Esophagus muscularis mucosa (tissue), 4 donors: ENCODE measurements at regions not wholly inside any gene's neighbourhood (a gene's known extent, or its start where the extent isn't known, plus 50 kb on each side); places are given as distances from the start of the nearest gene placed in this dataset.
A peak's percentile ranks its signal among the peaks of the same experiment; 100 is the strongest.

Source experiments
- DNase-seq: peaks from one replicate; pipeline ENCODE4 v3.0.0-alpha.2; 2017; ENCODE audit errors: extremely low spot score
- H3K27ac ChIP-seq, 4 donors: fragments of 200-600 bp; sonication (generic); replicated peaks in 1 of 4; 1 replicate in 3 of 4; 2 replicates in 1 of 4; pipeline ENCODE4 v1.5.1; 2016 to 2019; ENCODE audit warnings: mild to moderate bottlenecking in 1 of 4
- H3K27me3 ChIP-seq, 4 donors: fragments of 200-600 bp; sonication (generic); one replicate each; pipeline versions ENCODE4 v1.5.1 to v1.6.0; 2016 to 2019
- H3K36me3 ChIP-seq, 4 donors: fragments of 200-600 bp; sonication (generic); one replicate each; pipeline ENCODE4 v1.5.1; 2016 to 2019
- H3K4me1 ChIP-seq, 4 donors: fragments of 200-600 bp; sonication (generic); one replicate each; pipeline ENCODE4 v1.5.1; 2016 to 2019
- H3K4me3 ChIP-seq, 4 donors: fragments of 200-600 bp; sonication (generic); 1 replicate in 2 of 4; 2 replicates in 2 of 4; pipeline ENCODE4 v1.5.1; 2016 to 2019; ENCODE audit warnings: mild to moderate bottlenecking in 4 of 4, moderate library complexity in 1 of 4
- H3K9me3 ChIP-seq, 4 donors: fragments of 200-600 bp; sonication (generic); 1 replicate in 3 of 4; 2 replicates in 1 of 4; pipeline ENCODE4 v1.5.1; 2016 to 2019
- EP300 ChIP-seq: sonication (generic); formaldehyde crosslinking; IDR thresholded peaks from one replicate; pipeline ENCODE4 v1.6.1; 2017; ENCODE audit warnings: antibody characterized with exemption
- POLR2A ChIP-seq: fragments of 450-650 bp; IDR thresholded peaks from one replicate; pipeline ENCODE4 v1.6.1; 2017; ENCODE audit warnings: antibody characterized with exemption, moderate library complexity, mild to moderate bottlenecking, low read depth
- POLR2AphosphoS5 ChIP-seq, 2 donors: sonication (generic); formaldehyde crosslinking; IDR thresholded peaks; one replicate each; pipeline ENCODE4 v1.6.1; 2017; ENCODE audit warnings: antibody characterized with exemption in 2 of 2
- WGBS: methylation state at CpG from one replicate; pipeline ENCODE4 v1.1.5; 2018; 5-methylcytosine and 5-hydroxymethylcytosine counted together
- intact Hi-C: fragments of 100-400 bp; cut with DNase I; formaldehyde crosslinking; loops from one replicate; pipeline ENCODE4 v1.15.1; 2023
- TF ChIP-seq, protein P1 (sequence below), 3 experiments: fragments of 200-600 bp in 2 of 3; fragments of 450-650 bp in 1 of 3; sonication (generic) in 2 of 3; IDR thresholded peaks; one replicate each; pipeline ENCODE4 v1.5.1; 2017 to 2019; ENCODE audit warnings: antibody characterized with exemption in 3 of 3, mild to moderate bottlenecking in 2 of 3, moderate library complexity in 1 of 3

DNA sequence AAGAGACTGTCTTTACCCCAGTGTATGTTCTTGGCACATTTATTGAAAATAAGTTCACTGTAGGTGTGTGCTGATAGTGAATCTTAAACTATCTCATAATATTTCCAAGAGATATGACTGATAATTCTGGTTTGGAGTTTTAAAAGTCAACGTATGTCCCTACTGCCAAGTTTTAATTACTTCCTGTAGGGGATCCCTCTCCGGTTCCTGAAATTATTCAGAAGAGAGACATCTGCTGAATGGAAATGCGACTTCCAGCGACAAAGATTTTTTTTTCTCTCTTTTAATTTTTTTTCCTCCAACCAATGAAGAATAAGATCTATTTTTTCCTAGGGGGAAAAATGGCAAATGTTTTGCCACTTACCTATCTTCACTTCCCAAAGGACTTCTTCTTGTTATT is 498.9 kb upstream of the TGFBR2 start:
- H3K36me3 ChIP-seq, result no peaks in the 10 kb centered on the region
- DNase-seq, result no peak
- TF ChIP-seq EP300 (no peak), POLR2A (no peak), POLR2AphosphoS5 (IDR thresholded peaks at IDR 0.05) (no peak)
- TF ChIP-seq, protein P1, sequence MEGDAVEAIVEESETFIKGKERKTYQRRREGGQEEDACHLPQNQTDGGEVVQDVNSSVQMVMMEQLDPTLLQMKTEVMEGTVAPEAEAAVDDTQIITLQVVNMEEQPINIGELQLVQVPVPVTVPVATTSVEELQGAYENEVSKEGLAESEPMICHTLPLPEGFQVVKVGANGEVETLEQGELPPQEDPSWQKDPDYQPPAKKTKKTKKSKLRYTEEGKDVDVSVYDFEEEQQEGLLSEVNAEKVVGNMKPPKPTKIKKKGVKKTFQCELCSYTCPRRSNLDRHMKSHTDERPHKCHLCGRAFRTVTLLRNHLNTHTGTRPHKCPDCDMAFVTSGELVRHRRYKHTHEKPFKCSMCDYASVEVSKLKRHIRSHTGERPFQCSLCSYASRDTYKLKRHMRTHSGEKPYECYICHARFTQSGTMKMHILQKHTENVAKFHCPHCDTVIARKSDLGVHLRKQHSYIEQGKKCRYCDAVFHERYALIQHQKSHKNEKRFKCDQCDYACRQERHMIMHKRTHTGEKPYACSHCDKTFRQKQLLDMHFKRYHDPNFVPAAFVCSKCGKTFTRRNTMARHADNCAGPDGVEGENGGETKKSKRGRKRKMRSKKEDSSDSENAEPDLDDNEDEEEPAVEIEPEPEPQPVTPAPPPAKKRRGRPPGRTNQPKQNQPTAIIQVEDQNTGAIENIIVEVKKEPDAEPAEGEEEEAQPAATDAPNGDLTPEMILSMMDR (IDR thresholded peaks at IDR 0.05), result no peak
- intact Hi-C loops, result no loop called here
- H3K9me3 ChIP-seq, result no peaks in the 10 kb centered on the region
- H3K27ac ChIP-seq, result no peak overlapping the region
- H3K4me1 ChIP-seq, result peaks cover 0 to 2% (median under 1%) of the 10 kb centered on the region in 4 donors
- H3K4me3 ChIP-seq, result no peak overlapping the region
- H3K27me3 ChIP-seq, result no peaks in the 10 kb centered on the region
- WGBS, result 75% methylated on average over 4 of the region's 4 CpGs

DNA sequence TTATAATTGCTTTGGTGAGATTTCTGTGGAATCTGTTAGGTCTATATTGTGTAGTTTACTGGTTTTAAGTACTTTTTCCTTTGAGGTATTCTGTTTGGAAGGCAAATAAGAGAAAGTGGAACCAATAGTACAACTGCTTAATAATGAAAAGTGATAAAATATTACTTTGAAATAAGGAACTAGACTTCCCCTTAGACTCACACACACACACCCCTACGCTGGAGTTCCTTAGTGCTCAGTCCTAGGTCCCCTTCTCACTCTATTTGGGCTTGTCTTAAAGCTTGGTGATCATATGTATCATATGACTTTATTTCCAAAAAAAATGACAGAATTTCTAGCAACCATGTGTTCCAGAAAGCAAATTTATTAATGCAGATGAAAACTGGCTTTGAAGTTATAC is 494.0 kb upstream of the TGFBR2 start:
- intact Hi-C loops, result loop anchor here (2.0 to 10.0 kb wide), 6 partner anchors 70 to 640 kb away; partner anchors contain the start of gene TGFBR2
- no peaks in the 10 kb centered on the region for H3K36me3 ChIP-seq
- TF ChIP-seq POLR2A (no peak), POLR2AphosphoS5 (IDR thresholded peaks at IDR 0.05) (no peak), EP300 (no peak)
- TF ChIP-seq, protein P1 (IDR thresholded peaks at IDR 0.05), result no peak
- peaks cover 10 to 24% (median 20%) of the 10 kb centered on the region in 4 donors for H3K4me1 ChIP-seq
- H3K4me3 ChIP-seq, result no peak overlapping the region
- no peaks in the 10 kb centered on the region for H3K9me3 ChIP-seq
- no peaks in the 10 kb centered on the region for H3K27me3 ChIP-seq
- no peak overlapping the region for H3K27ac ChIP-seq
- no peak for DNase-seq
- WGBS, result 71% methylated on average over 1 of the region's 1 CpG

DNA sequence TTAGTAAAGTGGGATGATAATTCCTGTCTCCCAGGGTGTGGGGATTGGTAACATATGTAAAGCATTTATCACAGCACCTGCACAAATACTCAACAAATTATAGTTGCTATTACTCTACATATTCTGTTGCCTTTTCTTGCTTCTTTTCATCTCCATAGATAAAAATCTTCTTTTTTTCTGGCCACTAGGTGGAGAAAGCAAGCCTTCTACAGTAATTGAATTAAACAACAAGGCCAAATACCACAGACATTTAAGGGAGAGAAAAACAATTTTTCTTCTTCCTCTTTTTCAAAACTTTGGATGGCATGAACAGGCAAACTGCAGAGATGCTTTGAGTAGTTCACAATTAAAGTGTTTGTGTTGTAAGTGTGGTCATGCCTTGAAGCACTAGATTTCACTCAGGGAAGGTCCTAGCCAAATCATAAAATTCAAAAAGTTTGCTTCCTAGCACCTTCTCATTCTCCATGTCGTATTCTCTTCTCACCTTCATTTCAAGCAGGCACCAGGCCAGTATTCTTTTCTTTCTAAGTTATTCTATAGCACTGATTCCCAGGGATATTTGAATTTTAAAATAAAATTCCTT is 493.4 kb upstream of the TGFBR2 start:
- Histone ChIP-seq H3K27me3 (no peaks in the 10 kb centered on the region), H3K4me1 (peaks cover 10 to 24% (median 20%) of the 10 kb centered on the region in 4 donors), H3K36me3 (no peaks in the 10 kb centered on the region), H3K4me3 (no peak overlapping the region), H3K9me3 (no peaks in the 10 kb centered on the region), H3K27ac (peak overlapping the region in 1 of 4 donors; percentile 15)
- DNase-seq, result no peak
- TF ChIP-seq, protein P1 (IDR thresholded peaks at IDR 0.05), result peak; percentile 68 to 70 (median 69)
- no peak for TF ChIP-seq POLR2AphosphoS5 (IDR thresholded peaks at IDR 0.05)
- 24% methylated on average over 1 of the region's 1 CpG for WGBS
- intact Hi-C loops, result loop anchor here (2.0 to 10.0 kb wide), 6 partner anchors 71 to 639 kb away; partner anchors contain the start of gene TGFBR2

DNA sequence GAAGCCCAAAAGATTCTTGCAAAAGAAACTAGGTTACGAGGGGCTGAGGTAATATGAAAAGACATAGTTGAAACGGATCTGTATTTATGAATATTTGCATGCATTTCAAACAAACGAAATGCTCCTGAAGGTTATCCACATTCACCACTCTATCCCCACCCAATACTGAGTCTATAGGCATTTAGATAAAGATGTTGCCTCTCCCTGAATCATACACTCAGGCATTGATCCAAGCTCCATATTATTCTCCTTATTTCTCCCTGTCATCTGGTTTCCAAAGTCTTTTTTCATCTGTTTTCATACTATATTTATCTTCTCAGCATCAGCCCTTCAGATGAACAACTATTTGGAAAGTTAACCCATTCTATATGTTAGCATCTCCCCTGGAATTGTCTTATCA is 492.5 kb upstream of the TGFBR2 start:
- peaks cover 10 to 24% (median 20%) of the 10 kb centered on the region in 4 donors for H3K4me1 ChIP-seq
- no peak for DNase-seq
- H3K4me3 ChIP-seq, result no peak overlapping the region
- WGBS, result 85% methylated on average over 3 of the region's 3 CpGs
- intact Hi-C loops, result loop anchor here (2.0 to 10.0 kb wide), 6 partner anchors 72 to 638 kb away; partner anchors contain the start of gene TGFBR2
- H3K27ac ChIP-seq, result no peak overlapping the region
- no peaks in the 10 kb centered on the region for H3K27me3 ChIP-seq
- no peaks in the 10 kb centered on the region for H3K36me3 ChIP-seq
- H3K9me3 ChIP-seq, result no peaks in the 10 kb centered on the region
- TF ChIP-seq POLR2A (no peak), EP300 (no peak)
- TF ChIP-seq, protein P1 (IDR thresholded peaks at IDR 0.05), result no peak

DNA sequence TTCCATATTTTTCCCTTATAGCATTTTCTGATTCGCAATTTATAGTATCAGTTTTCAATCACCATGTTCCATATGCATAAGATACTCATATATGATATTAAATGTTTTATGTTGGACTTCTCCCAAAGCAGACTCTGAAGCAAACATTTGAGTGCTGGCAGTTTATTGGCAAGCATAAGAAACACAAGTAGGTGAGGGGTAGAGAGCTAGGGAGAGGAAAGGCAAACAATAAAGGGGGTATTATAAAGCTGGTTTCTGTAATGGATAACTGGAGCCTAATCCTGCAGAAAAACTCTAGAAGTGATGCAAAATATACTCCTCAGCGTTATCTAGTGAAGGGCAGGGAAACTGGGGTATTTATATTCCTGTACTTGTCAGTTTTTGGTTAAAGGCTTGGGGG is 491.5 kb upstream of the TGFBR2 start:
- H3K4me3 ChIP-seq, result no peak overlapping the region
- no peak for DNase-seq
- no peaks in the 10 kb centered on the region for H3K36me3 ChIP-seq
- H3K27me3 ChIP-seq, result no peaks in the 10 kb centered on the region
- intact Hi-C loops, result loop anchor here (5.0 to 10.0 kb wide), 5 partner anchors 73 to 637 kb away; partner anchors contain the start of gene TGFBR2
- 83% methylated on average over 2 of the region's 2 CpGs for WGBS
- no peak overlapping the region for H3K27ac ChIP-seq
- no peaks in the 10 kb centered on the region for H3K9me3 ChIP-seq
- TF ChIP-seq EP300, result no peak
- TF ChIP-seq, protein P1 (IDR thresholded peaks at IDR 0.05), result no peak
- TF ChIP-seq POLR2AphosphoS5 (IDR thresholded peaks at IDR 0.05), result no peak
- TF ChIP-seq POLR2A, result no peak
- H3K4me1 ChIP-seq, result peaks cover 10 to 24% (median 20%) of the 10 kb centered on the region in 4 donors
